SK-N-MC (cell line): ENCODE measurements at regions not wholly inside any gene's neighbourhood (a gene's known extent, or its start where the extent isn't known, plus 50 kb on each side); places are given as distances from the start of the nearest gene placed in this dataset.

ENCODE experiments used
- EZH2 ChIP-seq: fragments of 200-600 bp; sonication (generic); IDR thresholded peaks from one replicate; pipeline ENCODE4 v1.6.1; 2017; ENCODE audit warnings: antibody characterized with exemption
- FOXP2 ChIP-seq: optimal IDR thresholded peaks from 2 replicates; pipeline ENCODE3; 2011; ENCODE audit warnings: mild to moderate bottlenecking, moderate library complexity; ENCODE audit not compliant: insufficient read depth; ENCODE audit errors: extremely low read length, control extremely low read depth
- POLR2AphosphoS5 ChIP-seq: IDR thresholded peaks from 2 replicates; pipeline ENCODE4 v1.6.1; 2012; ENCODE audit warnings: mild to moderate bottlenecking, low read depth, low read length, borderline replicate concordance

GRCh38 chr1:222921945-222922344, 107.1 kb downstream of the DISP1 start:
- TF ChIP-seq POLR2AphosphoS5 (no peak), EZH2 (no peak), FOXP2 (no peak)
